CD14-positive monocyte (primary cell): ENCODE measurements at regions not wholly inside any gene's neighbourhood (a gene's known extent, or its start where the extent isn't known, plus 50 kb on each side); places are given as distances from the start of the nearest gene placed in this dataset.

Source experiments
- DNase-seq, 3 donors: peaks; one replicate each; pipeline ENCODE4 v3.0.0-alpha.2; 2011 to 2022
- H2AFZ ChIP-seq: 2 replicates; pipeline ENCODE4 v1.6.0; 2012; ENCODE audit warnings: mild to moderate bottlenecking, low read depth, low read length, inconsistent platforms; ENCODE audit not compliant: insufficient read depth, poor library complexity, severe bottlenecking
- H3K27ac ChIP-seq, 2 donors: 1 replicate in 1 of 2; 2 replicates in 1 of 2; pipeline ENCODE4 v1.5.1; 2012 to 2013; ENCODE audit warnings: low read length in 2 of 2, control low read depth in 1 of 2, inconsistent platforms in 1 of 2, low read depth in 1 of 2, mild to moderate bottlenecking in 1 of 2
- H3K27me3 ChIP-seq, 2 donors: one replicate each; pipeline versions ENCODE4 v1.6.0 to v1.6.1; 2011 to 2013; ENCODE audit warnings: low read length in 2 of 2; ENCODE audit not compliant: control insufficient read depth in 2 of 2, insufficient read depth in 2 of 2
- H3K36me3 ChIP-seq, 2 donors: replicated peaks in 1 of 2; 1 replicate in 1 of 2; 2 replicates in 1 of 2; pipeline versions ENCODE4 v1.5.1 to v1.6.1; 2012 to 2013; ENCODE audit warnings: low read length in 2 of 2, control low read depth in 1 of 2, inconsistent platforms in 1 of 2, mild to moderate bottlenecking in 1 of 2; ENCODE audit not compliant: insufficient read depth in 2 of 2, control insufficient read depth in 1 of 2
- H3K4me1 ChIP-seq, 2 donors: 1 replicate in 1 of 2; 2 replicates in 1 of 2; pipeline versions ENCODE4 v1.5.1 to v1.6.1; 2012 to 2013; ENCODE audit warnings: low read length in 2 of 2, control low read depth in 1 of 2, inconsistent platforms in 1 of 2, mild to moderate bottlenecking in 1 of 2, moderate library complexity in 1 of 2; ENCODE audit not compliant: insufficient read depth in 2 of 2, control insufficient read depth in 1 of 2
- H3K4me2 ChIP-seq: replicated peaks from 2 replicates; pipeline ENCODE3; 2012; ENCODE audit warnings: low read length, moderate library complexity, mild to moderate bottlenecking; ENCODE audit not compliant: poor library complexity, severe bottlenecking; ENCODE audit errors: extremely low read depth
- H3K4me3 ChIP-seq, 3 experiments: fragments of 200-600 bp in 1 of 3; sonication (generic) in 1 of 3; replicated peaks in 1 of 3; 1 replicate in 2 of 3; 2 replicates in 1 of 3; pipeline ENCODE4 v1.5.1; 2011 to 2013; ENCODE audit warnings: low read length in 3 of 3, mild to moderate bottlenecking in 3 of 3, control low read depth in 2 of 3, low read depth in 2 of 3, inconsistent platforms in 1 of 3, moderate library complexity in 1 of 3
- H3K79me2 ChIP-seq: 2 replicates; pipeline ENCODE4 v1.6.0; 2012; ENCODE audit warnings: mild to moderate bottlenecking, control low read depth, inconsistent platforms, low read length, moderate library complexity; ENCODE audit not compliant: insufficient read depth
- H3K9ac ChIP-seq: 2 replicates; pipeline ENCODE4 v1.6.0; 2017; ENCODE audit warnings: low read length, mild to moderate bottlenecking; ENCODE audit not compliant: insufficient read depth, poor library complexity, severe bottlenecking
- H3K9me3 ChIP-seq, 2 donors: replicated peaks in 1 of 2; 1 replicate in 1 of 2; 2 replicates in 1 of 2; pipeline versions ENCODE4 v1.5.1 to v1.6.1; 2012 to 2013; ENCODE audit warnings: low read length in 2 of 2, control low read depth in 1 of 2; ENCODE audit not compliant: control insufficient read depth in 1 of 2, insufficient read depth in 1 of 2
- H4K20me1 ChIP-seq: 2 replicates; pipeline ENCODE4 v1.6.0; 2012; ENCODE audit warnings: mild to moderate bottlenecking, low read length, control low read depth, moderate library complexity; ENCODE audit not compliant: insufficient read depth
- H3K27ac Mint-ChIP-seq, 7 donors: one replicate each; pipeline ENCODE4 v1.8.0; 2020; ENCODE audit warnings: mild to moderate bottlenecking in 7 of 7, mixed read lengths in 7 of 7, moderate library complexity in 6 of 7, inconsistent platforms in 2 of 7
- H3K27me3 Mint-ChIP-seq, 3 donors: one replicate each; pipeline ENCODE4 v1.8.0; 2021 to 2022; ENCODE audit warnings: low read depth in 3 of 3, mild to moderate bottlenecking in 3 of 3, mixed read lengths in 3 of 3, moderate library complexity in 3 of 3, inconsistent platforms in 1 of 3
- H3K36me3 Mint-ChIP-seq, 2 donors: one replicate each; pipeline ENCODE4 v1.8.0; 2020; ENCODE audit warnings: mixed read lengths in 2 of 2, inconsistent platforms in 1 of 2, mild to moderate bottlenecking in 1 of 2
- H3K4me1 Mint-ChIP-seq: one replicate; pipeline ENCODE4 v1.8.0; 2020; ENCODE audit warnings: mild to moderate bottlenecking, mixed read lengths
- H3K4me3 Mint-ChIP-seq, 2 donors: one replicate each; pipeline ENCODE4 v1.8.0; 2020; ENCODE audit warnings: mild to moderate bottlenecking in 2 of 2, mixed read lengths in 2 of 2, moderate library complexity in 1 of 2
- H3K9me3 Mint-ChIP-seq, 7 donors: one replicate each; pipeline ENCODE4 v1.8.0; 2020 to 2022; ENCODE audit warnings: mixed read lengths in 7 of 7, mild to moderate bottlenecking in 6 of 7, moderate library complexity in 6 of 7, inconsistent platforms in 2 of 7
- WGBS: methylation state at CpG from one replicate; pipeline ENCODE4 v1.1.5; 2013; ENCODE audit warnings: missing lambda C conversion rate; ENCODE audit not compliant: insufficient coverage; 5-methylcytosine and 5-hydroxymethylcytosine counted together
- intact Hi-C, 2 donors: fragments of 100-400 bp; cut with micrococcal nuclease; formaldehyde crosslinking; loops; one replicate each; pipeline versions ENCODE4 v1.15.0 to v1.15.1; 2023
- TF ChIP-seq, protein P1 (sequence below): fragments of 200-600 bp; IDR thresholded peaks from one replicate; pipeline ENCODE4 v1.8.0; 2022; ENCODE audit warnings: antibody characterized with exemption, mild to moderate bottlenecking

DNA sequence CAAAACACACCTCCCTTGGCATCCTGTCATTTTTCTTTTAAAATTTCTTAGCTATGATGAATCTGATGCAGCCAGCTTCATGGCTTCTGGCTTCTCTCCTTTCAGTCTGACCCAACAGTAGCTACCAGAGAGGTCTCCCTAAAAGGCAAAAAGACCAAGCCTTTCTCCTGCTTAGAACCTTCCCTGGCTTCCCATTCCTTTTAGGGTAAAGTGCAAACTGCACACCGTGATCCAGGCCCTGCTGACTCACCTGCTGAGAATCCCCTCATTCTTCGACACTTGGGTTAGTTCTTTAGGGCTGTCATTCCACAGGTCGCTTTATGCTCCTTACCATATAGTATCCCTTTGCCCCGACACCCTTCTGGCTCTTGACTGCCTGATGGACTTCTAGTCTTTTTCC, 362.4 kb downstream of the MIAT start:
- Histone ChIP-seq H3K27ac (no peak overlapping the region), H3K4me3 (no peak overlapping the region), H4K20me1 (no peaks in the 10 kb centered on the region), H2AFZ (no peak overlapping the region), H3K27me3 (peaks cover 5% of the 10 kb centered on the region in 2 donors), H3K9ac (no peak overlapping the region), H3K4me2 (no peak overlapping the region), H3K36me3 (no peaks in the 10 kb centered on the region), H3K9me3 (no peaks in the 10 kb centered on the region), H3K4me1 (no peaks in the 10 kb centered on the region), H3K79me2 (no peaks in the 10 kb centered on the region)
- H3K4me1 Mint-ChIP-seq, result no peaks in the 10 kb centered on the region
- peaks cover 0 to 2% (median 0%) of the 10 kb centered on the region in 7 donors for H3K9me3 Mint-ChIP-seq
- no peak overlapping the region for H3K4me3 Mint-ChIP-seq
- WGBS, result 81% methylated on average over 3 of the region's 4 CpGs
- intact Hi-C loops, result no loop called here
- DNase-seq, result no peak
- no peaks in the 10 kb centered on the region for H3K36me3 Mint-ChIP-seq
- H3K27me3 Mint-ChIP-seq, result peaks cover 18 to 22% (median 21%) of the 10 kb centered on the region in 3 donors
- H3K27ac Mint-ChIP-seq, result no peak overlapping the region
- TF ChIP-seq, protein P1, sequence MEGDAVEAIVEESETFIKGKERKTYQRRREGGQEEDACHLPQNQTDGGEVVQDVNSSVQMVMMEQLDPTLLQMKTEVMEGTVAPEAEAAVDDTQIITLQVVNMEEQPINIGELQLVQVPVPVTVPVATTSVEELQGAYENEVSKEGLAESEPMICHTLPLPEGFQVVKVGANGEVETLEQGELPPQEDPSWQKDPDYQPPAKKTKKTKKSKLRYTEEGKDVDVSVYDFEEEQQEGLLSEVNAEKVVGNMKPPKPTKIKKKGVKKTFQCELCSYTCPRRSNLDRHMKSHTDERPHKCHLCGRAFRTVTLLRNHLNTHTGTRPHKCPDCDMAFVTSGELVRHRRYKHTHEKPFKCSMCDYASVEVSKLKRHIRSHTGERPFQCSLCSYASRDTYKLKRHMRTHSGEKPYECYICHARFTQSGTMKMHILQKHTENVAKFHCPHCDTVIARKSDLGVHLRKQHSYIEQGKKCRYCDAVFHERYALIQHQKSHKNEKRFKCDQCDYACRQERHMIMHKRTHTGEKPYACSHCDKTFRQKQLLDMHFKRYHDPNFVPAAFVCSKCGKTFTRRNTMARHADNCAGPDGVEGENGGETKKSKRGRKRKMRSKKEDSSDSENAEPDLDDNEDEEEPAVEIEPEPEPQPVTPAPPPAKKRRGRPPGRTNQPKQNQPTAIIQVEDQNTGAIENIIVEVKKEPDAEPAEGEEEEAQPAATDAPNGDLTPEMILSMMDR, result no peak

DNA sequence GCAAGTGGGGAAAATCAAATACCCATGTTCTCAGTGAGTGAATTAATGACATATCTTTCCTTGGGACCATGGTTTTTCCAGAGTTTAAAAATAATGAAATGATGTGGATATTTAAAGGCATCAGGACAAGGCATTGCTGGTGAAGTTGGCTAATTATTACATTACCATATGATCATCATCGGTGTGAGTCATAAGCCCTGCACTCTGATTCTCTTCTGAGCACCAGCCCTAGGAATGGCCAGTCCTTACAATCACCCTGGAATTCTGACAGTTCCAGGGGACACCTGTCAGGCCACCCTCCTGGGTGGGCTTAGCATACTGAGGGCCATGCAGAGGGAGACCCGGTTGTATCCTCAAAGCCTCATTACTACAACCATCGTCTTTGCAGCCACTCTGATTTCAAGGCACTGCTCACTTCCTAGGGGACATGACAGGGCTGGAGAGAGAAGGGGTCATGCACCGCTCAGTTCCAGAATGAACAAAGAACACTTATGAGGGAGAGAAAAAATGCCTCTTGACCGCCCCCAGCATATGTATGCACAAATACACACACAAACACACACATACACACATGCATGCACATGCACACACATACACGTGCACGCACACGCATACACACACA, 365.0 kb downstream of the MIAT start:
- no peaks in the 10 kb centered on the region for H3K9me3 ChIP-seq
- H3K9ac ChIP-seq, result no peak overlapping the region
- H3K27me3 ChIP-seq, result peaks cover 5 to 8% of the 10 kb centered on the region in 2 donors
- no peaks in the 10 kb centered on the region for H3K36me3 ChIP-seq
- no peaks in the 10 kb centered on the region for H4K20me1 ChIP-seq
- Mint-ChIP-seq H3K4me3 (peak overlapping the region in 1 of 2 donors; percentile 37), H3K36me3 (no peaks in the 10 kb centered on the region), H3K9me3 (no peaks in the 10 kb centered on the region), H3K27ac (no peak overlapping the region), H3K4me1 (no peaks in the 10 kb centered on the region), H3K27me3 (peaks cover 23 to 31% (median 25%) of the 10 kb centered on the region in 3 donors)
- no peak overlapping the region for H3K4me2 ChIP-seq
- 95% methylated on average over 3 of the region's 8 CpGs for WGBS
- intact Hi-C loops, result no loop called here
- H3K79me2 ChIP-seq, result no peaks in the 10 kb centered on the region
- no peak overlapping the region for H3K27ac ChIP-seq
- TF ChIP-seq, protein P1, result no peak
- H3K4me1 ChIP-seq, result no peaks in the 10 kb centered on the region
- no peak for DNase-seq
- no peak overlapping the region for H2AFZ ChIP-seq
- no peak overlapping the region for H3K4me3 ChIP-seq
